Neural crest cell (in vitro differentiated cells): ENCODE measurements at regions not wholly inside any gene's neighbourhood (a gene's known extent, or its start where the extent isn't known, plus 50 kb on each side); places are given as distances from the start of the nearest gene placed in this dataset.

ENCODE experiments used
- DNase-seq: peaks from one replicate; pipeline ENCODE4 v3.0.0; 2021; ENCODE audit warnings: low read depth, mixed read lengths, low spot score
- H3K27ac Mint-ChIP-seq: one replicate; pipeline ENCODE4 v1.8.0; 2021; ENCODE audit warnings: mild to moderate bottlenecking, mixed read lengths; ENCODE audit not compliant: unreplicated experiment
- H3K27me3 Mint-ChIP-seq: 2 replicates; pipeline ENCODE4 v1.8.0; 2021; ENCODE audit warnings: low read depth, mild to moderate bottlenecking, mixed read lengths
- H3K36me3 Mint-ChIP-seq: 2 replicates; pipeline ENCODE4 v1.8.0; 2021; ENCODE audit warnings: low read depth, mild to moderate bottlenecking, mixed read lengths
- H3K4me1 Mint-ChIP-seq: 2 replicates; pipeline ENCODE4 v1.8.0; 2021; ENCODE audit warnings: mixed read lengths
- H3K4me3 Mint-ChIP-seq: one replicate; pipeline ENCODE4 v1.8.0; 2021; ENCODE audit warnings: mild to moderate bottlenecking, mixed read lengths
- H3K9me3 Mint-ChIP-seq: 2 replicates; pipeline ENCODE4 v1.8.0; 2021; ENCODE audit warnings: mixed read lengths
- TF ChIP-seq, protein P1 (sequence below): fragments of 200-600 bp; sonication (generic); conservative IDR thresholded peaks from 2 replicates; pipeline ENCODE4 v1.5.0; 2021; ENCODE audit warnings: antibody characterized with exemption, mild to moderate bottlenecking

DNA sequence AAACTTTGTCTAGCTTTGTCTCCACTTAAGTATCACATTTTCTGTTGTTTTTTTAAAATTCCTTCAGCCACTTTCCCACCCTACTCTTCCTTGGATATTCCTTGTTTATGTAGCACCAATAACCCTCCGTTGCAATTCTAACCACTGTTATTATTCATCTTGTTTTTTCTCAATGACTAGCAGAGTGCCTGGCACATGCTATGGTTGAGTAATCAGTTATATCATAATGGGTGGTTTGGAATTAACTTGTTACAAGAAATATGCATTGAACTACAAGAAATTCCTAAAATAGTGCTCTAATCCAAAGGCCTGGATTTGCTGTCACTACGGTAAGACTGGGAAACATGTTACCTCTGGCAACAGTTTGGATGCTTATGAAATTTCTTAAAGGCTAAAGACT, 756.6 kb downstream of the NOVA1 start:
- TF ChIP-seq, protein P1, sequence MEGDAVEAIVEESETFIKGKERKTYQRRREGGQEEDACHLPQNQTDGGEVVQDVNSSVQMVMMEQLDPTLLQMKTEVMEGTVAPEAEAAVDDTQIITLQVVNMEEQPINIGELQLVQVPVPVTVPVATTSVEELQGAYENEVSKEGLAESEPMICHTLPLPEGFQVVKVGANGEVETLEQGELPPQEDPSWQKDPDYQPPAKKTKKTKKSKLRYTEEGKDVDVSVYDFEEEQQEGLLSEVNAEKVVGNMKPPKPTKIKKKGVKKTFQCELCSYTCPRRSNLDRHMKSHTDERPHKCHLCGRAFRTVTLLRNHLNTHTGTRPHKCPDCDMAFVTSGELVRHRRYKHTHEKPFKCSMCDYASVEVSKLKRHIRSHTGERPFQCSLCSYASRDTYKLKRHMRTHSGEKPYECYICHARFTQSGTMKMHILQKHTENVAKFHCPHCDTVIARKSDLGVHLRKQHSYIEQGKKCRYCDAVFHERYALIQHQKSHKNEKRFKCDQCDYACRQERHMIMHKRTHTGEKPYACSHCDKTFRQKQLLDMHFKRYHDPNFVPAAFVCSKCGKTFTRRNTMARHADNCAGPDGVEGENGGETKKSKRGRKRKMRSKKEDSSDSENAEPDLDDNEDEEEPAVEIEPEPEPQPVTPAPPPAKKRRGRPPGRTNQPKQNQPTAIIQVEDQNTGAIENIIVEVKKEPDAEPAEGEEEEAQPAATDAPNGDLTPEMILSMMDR = no peak
- Mint-ChIP-seq H3K4me1 (peaks cover 47% of the 10 kb centered on the region), H3K36me3 (no peaks in the 10 kb centered on the region), H3K27me3 (no peaks in the 10 kb centered on the region), H3K27ac (no peak overlapping the region), H3K4me3 (no peak overlapping the region), H3K9me3 (peaks cover 7% of the 10 kb centered on the region)
- DNase-seq = no peak

- TF ChIP-seq, protein P1 = no peak
- Mint-ChIP-seq H3K27me3 (no peaks in the 10 kb centered on the region), H3K4me3 (no peak overlapping the region)
Measured at GRCh38 chr14:25837551-25837965, 760.3 kb downstream of the NOVA1 start.

GRCh38 chr14:25836636-25837035, 761.2 kb downstream of the NOVA1 start:
- H3K36me3 Mint-ChIP-seq = no peaks in the 10 kb centered on the region
- no peak for DNase-seq
- no peaks in the 10 kb centered on the region for H3K27me3 Mint-ChIP-seq
- TF ChIP-seq, protein P1 = no peak
- peaks cover 45% of the 10 kb centered on the region for H3K4me1 Mint-ChIP-seq
- H3K4me3 Mint-ChIP-seq = no peak overlapping the region
- H3K9me3 Mint-ChIP-seq = peaks cover 7% of the 10 kb centered on the region
- no peak overlapping the region for H3K27ac Mint-ChIP-seq

More at GRCh38 chr14:25837551-25837965, 760.3 kb downstream of the NOVA1 start:
- Mint-ChIP-seq H3K4me1 (peaks cover 45% of the 10 kb centered on the region), H3K27ac (no peak overlapping the region), H3K9me3 (peaks cover 7% of the 10 kb centered on the region), H3K36me3 (no peaks in the 10 kb centered on the region)
- no peak for DNase-seq

GRCh38 chr14:25833341-25834126, 764.3 kb downstream of the NOVA1 start:
- peaks cover 28% of the 10 kb centered on the region for H3K4me1 Mint-ChIP-seq

DNA sequence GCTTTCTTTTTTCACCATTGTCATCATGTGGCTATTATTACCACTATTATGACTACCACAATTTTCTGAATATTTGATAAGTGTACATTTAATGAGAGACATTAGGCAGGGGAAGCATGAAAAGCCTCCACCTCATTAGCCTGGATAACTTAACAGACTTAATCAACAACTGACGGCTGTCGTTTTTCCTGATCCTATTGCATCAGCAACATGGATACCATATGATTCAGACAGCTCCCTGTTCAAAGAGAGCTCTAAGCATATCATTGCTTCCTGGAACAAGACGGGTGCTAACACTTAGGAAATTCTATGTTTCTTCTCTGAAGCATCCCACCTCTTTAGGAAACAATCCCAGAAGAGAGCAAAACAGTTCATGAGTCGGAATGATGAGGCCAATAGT, 765.2 kb downstream of the NOVA1 start:
- TF ChIP-seq, protein P1 = no peak
- no peak overlapping the region for H3K4me3 Mint-ChIP-seq
- no peaks in the 10 kb centered on the region for H3K27me3 Mint-ChIP-seq
- no peaks in the 10 kb centered on the region for H3K36me3 Mint-ChIP-seq
- peaks cover 18% of the 10 kb centered on the region for H3K4me1 Mint-ChIP-seq
- H3K9me3 Mint-ChIP-seq = no peaks in the 10 kb centered on the region
- no peak for DNase-seq
- no peak overlapping the region for H3K27ac Mint-ChIP-seq

More at GRCh38 chr14:25833341-25834126, 764.3 kb downstream of the NOVA1 start:
- H3K27ac Mint-ChIP-seq = no peak overlapping the region
- H3K27me3 Mint-ChIP-seq = no peaks in the 10 kb centered on the region
- no peak overlapping the region for H3K4me3 Mint-ChIP-seq
- no peaks in the 10 kb centered on the region for H3K9me3 Mint-ChIP-seq
- DNase-seq = peak; percentile 41
- no peaks in the 10 kb centered on the region for H3K36me3 Mint-ChIP-seq
- TF ChIP-seq, protein P1 = peak; percentile 85
